Astrocyte (in vitro differentiated cells and primary cell): ENCODE measurements at regions not wholly inside any gene's neighbourhood (a gene's known extent, or its start where the extent isn't known, plus 50 kb on each side); places are given as distances from the start of the nearest gene placed in this dataset.

ENCODE experiments used
- DNase-seq: peaks from one replicate; pipeline ENCODE4 v3.0.0-alpha.2; 2010; ENCODE audit warnings: low read depth
- FAIRE-seq: peaks from 2 replicates; lab custom pipeline; 2011; peaks lifted over from hg19 to GRCh38; lab: Jason Lieb, UNC
- H2AFZ ChIP-seq: 2 replicates; pipeline ENCODE4 v1.6.0; 2012; ENCODE audit warnings: low read depth, low read length, inconsistent platforms
- H3K27ac ChIP-seq: 2 replicates; pipeline ENCODE4 v1.5.1; 2011; ENCODE audit warnings: low read depth, low read length, inconsistent platforms
- H3K27me3 ChIP-seq: 2 replicates; pipeline ENCODE4 v1.6.0; 2011; ENCODE audit warnings: low read length, inconsistent platforms; ENCODE audit not compliant: insufficient read depth
- H3K36me3 ChIP-seq: 2 replicates; pipeline ENCODE4 v1.5.1; 2011; ENCODE audit warnings: low read length, inconsistent platforms; ENCODE audit not compliant: insufficient read depth
- H3K4me1 ChIP-seq: 2 replicates; pipeline ENCODE4 v1.5.1; 2011; ENCODE audit warnings: low read length, inconsistent platforms; ENCODE audit not compliant: insufficient read depth
- H3K4me2 ChIP-seq: 2 replicates; pipeline ENCODE4 v1.6.0; 2012; ENCODE audit warnings: low read length, inconsistent platforms
- H3K4me3 ChIP-seq: 2 replicates; pipeline ENCODE4 v1.5.1; 2011; ENCODE audit warnings: low read depth, mild to moderate bottlenecking, low read length, inconsistent platforms; ENCODE audit not compliant: insufficient read depth
- H3K79me2 ChIP-seq: 2 replicates; pipeline ENCODE4 v1.6.0; 2012; ENCODE audit warnings: mild to moderate bottlenecking, low read length, inconsistent platforms; ENCODE audit not compliant: insufficient read depth
- H3K9ac ChIP-seq: 2 replicates; pipeline ENCODE4 v1.6.0; 2012; ENCODE audit warnings: mild to moderate bottlenecking, low read length, inconsistent platforms
- H3K9me3 ChIP-seq: 2 replicates; pipeline ENCODE4 v1.5.1; 2012; ENCODE audit warnings: low read depth, mild to moderate bottlenecking, low read length, inconsistent platforms; ENCODE audit not compliant: insufficient read depth
- H4K20me1 ChIP-seq: 2 replicates; pipeline ENCODE4 v1.6.0; 2012; ENCODE audit warnings: low read length, inconsistent platforms; ENCODE audit not compliant: insufficient read depth
- H3K27ac Mint-ChIP-seq: one replicate; pipeline ENCODE4 v1.8.0; 2021; ENCODE audit warnings: mild to moderate bottlenecking, mixed read lengths; ENCODE audit not compliant: unreplicated experiment
- H3K27me3 Mint-ChIP-seq: one replicate; pipeline ENCODE4 v1.8.0; 2021; ENCODE audit warnings: low read depth, mixed read lengths; ENCODE audit not compliant: unreplicated experiment
- H3K36me3 Mint-ChIP-seq: one replicate; pipeline ENCODE4 v1.8.0; 2021; ENCODE audit warnings: low read depth, mixed read lengths; ENCODE audit not compliant: unreplicated experiment
- H3K4me1 Mint-ChIP-seq: one replicate; pipeline ENCODE4 v1.8.0; 2021; ENCODE audit warnings: low read depth, mixed read lengths; ENCODE audit not compliant: unreplicated experiment
- H3K4me3 Mint-ChIP-seq: one replicate; pipeline ENCODE4 v1.8.0; 2021; ENCODE audit warnings: mild to moderate bottlenecking, moderate library complexity, mixed read lengths; ENCODE audit not compliant: unreplicated experiment
- H3K9me3 Mint-ChIP-seq: one replicate; pipeline ENCODE4 v1.8.0; 2021; ENCODE audit warnings: mild to moderate bottlenecking, mixed read lengths; ENCODE audit not compliant: unreplicated experiment
- CTCF ChIP-seq: IDR thresholded peaks from 2 replicates; pipeline ENCODE4 v1.5.1; 2011; ENCODE audit warnings: low read depth, mild to moderate bottlenecking, inconsistent platforms, low read length, moderate library complexity; ENCODE audit not compliant: insufficient read depth
- EZH2 ChIP-seq: IDR thresholded peaks from 2 replicates; pipeline ENCODE4 v1.6.1; 2012; ENCODE audit warnings: mild to moderate bottlenecking, low read length, inconsistent platforms; ENCODE audit not compliant: insufficient read depth

GRCh38 chr3:106120356-106120755 is 251.5 kb upstream of the CBLB start:
- Histone ChIP-seq H4K20me1 (no peaks in the 10 kb centered on the region), H3K9ac (no peak overlapping the region), H3K27me3 (no peaks in the 10 kb centered on the region), H3K4me3 (no peak overlapping the region), H3K27ac (peak overlapping the region; percentile 58), H3K79me2 (no peaks in the 10 kb centered on the region), H3K9me3 (no peaks in the 10 kb centered on the region), H3K4me2 (peak overlapping the region; percentile 30), H3K36me3 (no peaks in the 10 kb centered on the region), H3K4me1 (peaks cover 9% of the 10 kb centered on the region), H2AFZ (no peak overlapping the region)
- H3K27me3 Mint-ChIP-seq = no peaks in the 10 kb centered on the region
- DNase-seq = peak; percentile 73
- TF ChIP-seq EZH2 (no peak), CTCF (no peak)
- FAIRE-seq = no peak
- no peaks in the 10 kb centered on the region for H3K9me3 Mint-ChIP-seq
- no peak overlapping the region for H3K27ac Mint-ChIP-seq
- no peaks in the 10 kb centered on the region for H3K36me3 Mint-ChIP-seq
- H3K4me1 Mint-ChIP-seq = peaks cover 20% of the 10 kb centered on the region
- no peak overlapping the region for H3K4me3 Mint-ChIP-seq

- Histone ChIP-seq H2AFZ (no peak overlapping the region), H3K36me3 (no peaks in the 10 kb centered on the region), H3K27ac (no peak overlapping the region), H4K20me1 (no peaks in the 10 kb centered on the region), H3K4me2 (no peak overlapping the region), H3K4me3 (no peak overlapping the region), H3K9me3 (no peaks in the 10 kb centered on the region), H3K9ac (no peak overlapping the region), H3K4me1 (peaks cover 9% of the 10 kb centered on the region), H3K79me2 (no peaks in the 10 kb centered on the region), H3K27me3 (no peaks in the 10 kb centered on the region)
- Mint-ChIP-seq H3K9me3 (no peaks in the 10 kb centered on the region), H3K4me3 (no peak overlapping the region), H3K36me3 (no peaks in the 10 kb centered on the region), H3K4me1 (peaks cover 20% of the 10 kb centered on the region), H3K27ac (no peak overlapping the region), H3K27me3 (no peaks in the 10 kb centered on the region)
- TF ChIP-seq CTCF = no peak
- TF ChIP-seq EZH2 = no peak
- FAIRE-seq (no peak), DNase-seq (no peak)
These were observed 252.9 kb upstream of the CBLB start for GRCh38 chr3:106121491-106122289.

GRCh38 chr3:106124818-106125217 is 256.0 kb upstream of the CBLB start:
- H3K4me1 ChIP-seq = peaks cover 9% of the 10 kb centered on the region
- H3K79me2 ChIP-seq = no peaks in the 10 kb centered on the region
- FAIRE-seq (no peak), DNase-seq (no peak)
- no peak overlapping the region for H2AFZ ChIP-seq
- Mint-ChIP-seq H3K27me3 (no peaks in the 10 kb centered on the region), H3K36me3 (no peaks in the 10 kb centered on the region), H3K27ac (no peak overlapping the region), H3K4me3 (no peak overlapping the region), H3K9me3 (no peaks in the 10 kb centered on the region), H3K4me1 (peaks cover 15% of the 10 kb centered on the region)
- no peak for TF ChIP-seq CTCF
- no peak for TF ChIP-seq EZH2
- no peak overlapping the region for H3K9ac ChIP-seq
- no peak overlapping the region for H3K4me3 ChIP-seq
- H4K20me1 ChIP-seq = no peaks in the 10 kb centered on the region
- H3K36me3 ChIP-seq = no peaks in the 10 kb centered on the region
- no peaks in the 10 kb centered on the region for H3K9me3 ChIP-seq
- H3K27ac ChIP-seq = no peak overlapping the region
- no peak overlapping the region for H3K4me2 ChIP-seq
- no peaks in the 10 kb centered on the region for H3K27me3 ChIP-seq
